HG02970 (cell line): ENCODE measurements at regions not wholly inside any gene's neighbourhood (a gene's known extent, or its start where the extent isn't known, plus 50 kb on each side); places are given as distances from the start of the nearest gene placed in this dataset.
"Not testable (repeated sequence)": the region's sequence is repeated elsewhere in the genome, so short reads cannot be mapped to it uniquely, and the experiment has no call there.

Experiments
- ATAC-seq: cut with Tn5 transposase; IDR thresholded peaks from one replicate; pipeline ENCODE4 v1.9.1; 2021; ENCODE audit warnings: mild to moderate bottlenecking, moderate library complexity, moderate number of reproducible peaks; ENCODE audit not compliant: unreplicated experiment, low FRiP score

DNA sequence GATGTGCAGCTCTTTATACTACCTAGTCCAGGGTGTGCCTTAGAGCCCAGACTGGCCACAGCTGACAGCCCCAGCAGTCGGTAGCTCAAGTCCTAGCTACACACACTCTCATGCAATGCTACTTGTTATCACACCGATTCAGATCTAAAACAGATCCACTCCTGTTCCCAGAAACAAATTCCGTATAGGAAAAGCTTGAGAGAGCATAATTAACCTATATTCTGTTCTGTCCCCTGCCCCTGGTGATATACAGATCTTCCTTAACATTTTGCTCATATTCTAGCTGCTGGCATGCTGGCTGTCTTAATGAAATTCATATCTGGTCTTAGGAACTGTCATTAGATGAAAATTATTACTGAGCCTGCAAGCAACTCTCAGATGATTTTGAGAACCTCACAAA, 204.3 kb downstream of the SOX2 start:
- no peak for ATAC-seq

DNA sequence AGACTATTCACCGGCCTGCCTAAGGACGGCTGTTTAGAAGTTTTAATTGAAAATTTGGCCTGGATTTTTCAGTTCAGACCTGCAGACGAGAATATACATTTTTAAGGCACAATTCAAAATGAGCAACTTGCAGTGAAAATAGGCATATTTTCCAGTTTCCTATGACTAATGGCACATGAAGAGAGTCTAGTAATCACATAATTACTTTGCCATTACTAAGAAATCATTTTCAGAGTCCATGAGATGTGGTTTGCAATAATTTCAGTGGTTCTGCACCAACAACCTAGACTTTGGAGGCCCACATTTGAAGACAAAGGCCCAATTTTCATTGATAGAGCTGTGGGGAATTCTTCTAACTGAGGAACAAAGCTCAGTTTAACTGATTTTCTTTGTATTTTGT, 205.3 kb downstream of the SOX2 start:
- no peak for ATAC-seq

DNA sequence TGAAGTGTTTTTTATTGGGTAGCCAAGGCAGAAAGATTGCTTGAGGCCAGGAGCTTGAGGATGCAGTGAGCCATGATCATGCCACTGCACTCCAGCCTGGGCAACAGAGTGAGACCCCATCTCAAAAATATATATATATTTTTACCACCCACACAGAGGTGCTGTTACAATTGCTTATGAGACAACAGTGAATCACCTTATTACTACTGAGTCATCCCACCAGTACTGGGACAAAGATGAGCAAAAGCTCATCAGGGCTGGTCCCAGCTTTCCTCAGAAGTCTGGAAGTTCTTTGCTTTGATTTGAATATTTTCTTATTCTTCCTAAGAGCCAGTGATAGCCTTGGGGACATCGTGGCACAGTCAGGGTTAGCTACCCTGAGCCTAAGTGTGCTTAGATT, 207.7 kb downstream of the SOX2 start:
- no peak for ATAC-seq

DNA sequence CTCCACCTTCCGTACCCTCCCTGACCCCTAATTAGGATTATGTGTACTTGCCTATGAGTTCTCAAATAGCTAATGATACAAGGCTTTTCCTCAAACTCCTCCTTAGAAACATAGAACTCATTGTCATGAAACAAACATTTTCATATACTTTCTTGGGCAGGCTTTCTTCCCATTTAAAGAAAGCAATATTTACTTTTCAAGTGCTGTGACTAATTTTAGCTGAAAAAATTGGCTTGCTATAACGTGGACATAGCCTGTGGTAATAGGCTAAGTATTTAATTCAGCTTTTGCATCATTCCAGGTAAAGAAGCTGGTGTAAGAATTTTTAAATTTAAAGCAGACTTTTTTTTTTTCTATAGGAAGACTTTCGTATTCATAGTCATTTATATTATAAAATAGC, 208.7 kb downstream of the SOX2 start:
- no peak for ATAC-seq

DNA sequence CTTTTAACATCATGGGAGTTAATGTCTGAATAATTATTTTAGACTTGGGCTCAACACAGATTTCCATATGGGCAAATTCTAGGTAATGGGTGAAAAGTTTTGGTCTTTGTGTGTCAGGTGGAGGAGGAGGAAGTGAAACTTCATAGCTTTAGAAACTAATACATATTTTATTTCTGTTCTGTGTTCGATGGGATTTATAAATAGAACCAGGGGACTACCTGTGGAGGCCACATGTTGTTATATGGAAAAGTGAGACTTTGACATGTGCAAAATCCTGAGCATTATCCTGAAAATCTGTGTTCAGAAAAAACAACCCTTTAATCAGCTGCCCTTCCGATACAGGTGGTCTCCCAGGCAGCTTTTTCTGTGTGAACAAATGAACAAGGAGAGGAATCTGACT, 209.5 kb downstream of the SOX2 start:
- peak; percentile 78 for ATAC-seq

DNA sequence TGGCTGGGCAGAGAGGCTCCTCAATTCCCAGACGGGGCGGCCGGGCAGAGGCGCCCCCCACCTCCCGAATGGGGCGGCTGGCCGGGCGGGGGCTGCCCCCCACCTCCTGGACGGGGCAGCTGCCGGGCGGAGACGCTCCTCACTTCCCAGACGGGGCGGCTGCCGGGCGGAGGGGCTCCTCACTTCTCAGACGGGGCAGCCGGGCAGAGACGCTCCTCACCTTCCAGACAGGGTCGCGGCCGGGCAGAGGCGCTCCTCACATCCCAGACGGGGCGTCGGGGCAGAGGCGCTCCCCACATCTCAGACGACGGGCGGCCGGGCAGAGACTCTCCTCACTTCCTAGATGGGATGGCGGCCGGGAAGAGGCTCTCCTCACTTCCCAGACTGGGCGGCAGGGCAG, 214.1 kb downstream of the SOX2 start:
- not testable (repeated sequence) for ATAC-seq

DNA sequence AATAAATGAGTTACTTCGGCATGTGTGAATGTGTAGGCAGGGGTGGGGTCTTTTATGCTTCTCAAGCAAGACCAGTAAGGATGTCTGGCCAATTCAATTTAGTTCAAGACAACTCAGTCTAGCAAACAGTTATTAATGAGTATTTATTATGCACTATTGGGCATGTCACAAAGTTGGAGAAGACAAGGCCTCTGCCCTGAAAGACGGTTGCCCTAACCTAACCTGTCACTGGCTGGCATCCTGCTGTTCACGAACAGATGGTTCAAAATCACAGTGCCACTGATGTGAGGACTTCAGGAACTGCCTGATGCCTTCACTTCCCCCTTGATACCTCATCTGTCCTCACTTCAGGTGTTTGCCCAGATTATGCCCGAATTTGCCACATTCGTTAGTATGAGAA, 217.8 kb downstream of the SOX2 start:
- no peak for ATAC-seq

DNA sequence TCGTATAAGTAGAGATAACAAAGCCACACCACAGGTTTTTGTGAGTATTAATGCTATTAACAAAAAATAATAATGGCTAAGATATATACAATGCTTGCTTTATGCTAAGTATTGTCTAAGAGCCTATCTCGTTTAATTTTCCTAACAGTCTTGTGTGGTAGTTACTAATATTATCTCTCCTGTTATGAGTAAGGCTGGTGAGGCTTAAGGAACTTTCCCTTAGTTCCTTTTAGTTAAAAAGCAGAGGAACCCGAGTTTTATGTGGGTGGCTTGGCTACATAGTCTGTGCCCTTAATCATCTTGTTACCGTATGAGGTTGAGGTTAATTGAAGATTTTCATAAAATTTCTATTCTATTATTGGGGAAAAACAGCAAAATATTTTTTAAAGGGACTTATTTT, 218.4 kb downstream of the SOX2 start:
- no peak for ATAC-seq

DNA sequence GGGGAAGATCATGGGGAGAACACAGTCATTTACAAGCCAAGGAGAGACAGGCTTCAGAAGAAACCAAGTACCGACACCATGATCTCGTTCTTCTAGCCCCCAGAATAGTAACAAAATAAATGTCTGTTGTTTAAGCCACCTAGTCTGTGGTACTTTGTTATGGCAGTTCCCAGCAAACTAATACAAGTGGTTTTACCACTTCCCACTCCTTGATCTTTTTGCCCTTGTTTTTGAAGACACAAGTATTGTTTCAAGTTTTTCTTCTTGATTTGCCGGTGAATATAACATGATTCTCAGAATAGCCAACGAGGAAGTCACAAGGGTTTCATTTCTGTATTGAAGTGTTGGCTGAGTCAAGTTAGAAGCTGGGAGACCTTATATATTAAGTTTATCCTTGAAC, 220.3 kb downstream of the SOX2 start:
- ATAC-seq: no peak

DNA sequence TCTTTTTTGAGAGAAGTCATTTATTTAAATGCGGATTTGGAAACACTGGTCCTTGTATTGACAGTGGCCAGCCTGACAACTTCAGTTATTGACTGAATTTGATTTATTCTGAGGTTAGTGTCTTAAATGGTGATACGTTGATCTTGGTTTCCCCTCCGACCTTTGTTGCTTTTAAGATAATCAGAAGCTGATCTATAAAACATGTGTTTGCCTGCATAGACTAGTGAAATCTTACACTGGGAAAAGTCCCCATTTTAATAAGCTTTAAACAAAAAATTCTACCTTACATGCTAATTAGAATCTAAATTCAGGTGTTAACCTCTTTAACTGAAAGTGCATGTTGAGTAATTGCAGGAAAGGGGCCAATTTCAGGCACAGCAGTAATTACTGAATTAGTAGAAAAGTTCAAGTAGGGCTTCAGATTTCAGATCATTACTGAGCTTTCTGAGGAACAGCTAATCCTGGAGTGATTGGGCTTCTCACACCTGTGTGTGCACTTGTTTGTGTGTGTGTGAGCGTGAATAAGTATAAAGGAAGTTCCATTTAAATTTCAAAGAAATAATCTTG, 221.4 kb downstream of the SOX2 start:
- ATAC-seq: no peak

DNA sequence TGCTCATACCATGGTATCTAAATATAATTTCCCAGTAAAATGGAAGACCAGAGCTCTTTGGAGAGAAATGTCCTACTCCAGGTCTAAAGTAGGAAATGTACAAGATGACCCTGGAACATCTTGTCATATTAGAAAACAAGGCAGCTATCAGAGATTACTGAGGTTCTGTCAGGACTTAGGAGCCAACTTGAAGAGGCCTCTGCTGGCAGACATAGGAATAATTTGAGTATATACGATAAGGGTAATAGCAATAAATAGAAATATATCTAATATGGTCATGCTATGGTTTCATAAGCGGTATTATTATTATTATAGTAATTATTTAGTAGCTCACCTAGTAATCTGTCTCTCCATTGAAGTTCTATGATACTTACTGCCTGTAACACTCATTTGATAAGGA, 224.2 kb downstream of the SOX2 start:
- no peak for ATAC-seq

DNA sequence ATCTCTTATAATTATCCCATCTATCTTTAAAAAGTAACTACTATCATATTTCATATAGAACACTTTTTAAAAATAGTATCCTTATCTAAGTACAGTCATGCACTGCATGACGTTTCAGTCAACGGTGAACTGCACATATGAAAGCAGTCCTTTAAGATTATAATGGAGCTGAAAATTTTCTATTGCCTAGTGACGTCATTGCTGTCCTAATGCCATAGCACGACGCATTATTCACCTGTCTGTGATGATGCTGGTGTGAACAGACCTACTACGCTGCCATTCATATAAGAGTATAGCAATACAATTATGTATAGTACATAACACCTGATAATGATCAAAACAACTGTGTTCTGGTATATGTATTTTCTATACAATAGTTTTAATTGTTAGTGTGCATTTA, 225.0 kb downstream of the SOX2 start:
- no peak for ATAC-seq

DNA sequence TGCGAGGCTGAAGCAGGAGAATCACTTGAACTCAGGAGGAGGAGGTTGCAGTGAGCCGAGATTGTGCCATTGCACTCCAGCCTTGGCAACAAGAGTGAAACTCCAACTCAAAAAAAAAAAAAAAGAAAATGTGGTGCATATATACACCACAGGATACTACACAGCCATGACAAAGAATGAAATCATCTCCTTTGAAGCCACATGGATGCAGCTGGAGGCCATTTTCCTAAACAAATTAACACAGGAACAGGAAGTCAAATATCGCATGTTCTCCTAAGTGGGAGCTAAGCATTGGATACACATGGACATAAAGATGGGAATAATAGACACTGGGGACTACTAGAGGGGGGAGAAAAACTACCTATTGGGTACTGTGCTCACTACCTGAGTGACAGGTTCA, 226.9 kb downstream of the SOX2 start:
- ATAC-seq: not testable (repeated sequence)

DNA sequence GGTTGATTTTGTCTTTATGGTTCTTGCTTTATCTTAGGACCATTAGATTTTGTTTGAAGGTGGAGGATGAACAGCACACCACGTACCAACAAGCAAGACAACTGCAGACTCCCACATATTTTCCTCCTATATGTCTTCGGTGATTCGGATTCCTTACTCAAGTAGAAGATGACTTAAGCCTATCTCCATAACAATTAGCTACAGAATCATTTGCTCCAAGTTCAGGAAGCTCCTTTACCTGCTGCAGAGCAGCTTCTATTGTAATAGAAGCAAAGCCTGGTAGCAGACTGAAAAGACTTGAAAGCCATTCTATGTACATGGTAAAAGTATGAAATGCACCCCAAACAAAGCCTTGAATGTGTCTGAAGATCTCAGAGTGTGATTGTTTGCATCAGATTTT, 229.0 kb downstream of the SOX2 start:
- no peak for ATAC-seq

DNA sequence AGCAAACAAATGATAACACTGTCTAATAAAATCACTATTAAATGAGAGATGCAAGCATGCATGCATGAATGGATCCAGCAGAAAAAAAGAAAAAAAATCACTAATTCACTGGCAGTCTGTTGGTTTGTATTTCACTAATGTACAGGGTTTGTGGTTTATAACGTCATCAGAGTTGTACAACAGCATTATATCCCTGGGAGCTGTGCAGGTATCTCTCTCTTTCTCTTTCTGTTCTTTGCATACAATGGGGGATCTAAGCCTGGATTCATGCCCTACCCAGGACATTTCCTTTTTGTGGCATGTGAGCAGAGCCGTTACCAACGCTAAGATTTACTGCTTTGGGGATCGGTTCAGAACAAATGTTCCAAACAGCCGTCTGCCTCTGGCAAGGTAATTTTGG, 229.5 kb downstream of the SOX2 start:
- ATAC-seq: no peak

DNA sequence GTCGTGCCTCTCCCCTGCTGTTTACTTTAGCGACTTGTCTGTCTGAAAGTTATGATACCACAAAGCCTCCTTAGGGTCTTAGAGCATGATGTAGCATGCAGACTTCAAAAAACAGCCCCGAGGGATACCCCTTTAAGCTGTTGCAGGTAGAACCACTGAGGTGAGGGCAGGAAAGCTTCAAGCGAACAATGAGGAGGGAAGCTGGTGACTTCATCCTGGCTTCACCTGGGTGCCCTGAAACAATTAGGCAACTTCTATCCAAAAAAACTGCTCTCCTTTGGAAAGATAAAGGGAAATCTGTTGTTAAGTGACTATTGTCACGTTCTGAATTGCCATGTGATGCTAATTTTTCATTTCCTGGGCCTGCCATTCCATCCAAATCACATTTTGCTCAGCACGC, 231.6 kb downstream of the SOX2 start:
- no peak for ATAC-seq

DNA sequence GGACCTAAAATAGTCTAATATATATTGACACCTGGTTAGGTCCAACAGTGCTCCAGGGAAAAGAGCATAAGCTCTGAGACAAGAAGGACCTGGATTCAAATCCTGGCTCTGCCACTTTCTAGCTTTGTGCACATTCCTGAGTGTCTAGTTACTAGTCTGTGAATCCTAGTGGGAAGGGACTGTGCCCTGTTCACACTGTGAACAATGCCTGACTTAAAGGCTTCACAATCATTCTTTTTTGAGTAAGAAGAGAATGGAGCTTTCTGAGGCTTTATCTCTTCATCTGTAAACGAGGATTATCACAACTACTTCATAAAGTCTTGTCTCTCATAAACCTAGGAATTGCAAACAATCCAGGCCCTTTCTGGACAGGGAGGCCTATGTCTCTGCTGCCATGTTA, 235.9 kb downstream of the SOX2 start:
- no peak for ATAC-seq

DNA sequence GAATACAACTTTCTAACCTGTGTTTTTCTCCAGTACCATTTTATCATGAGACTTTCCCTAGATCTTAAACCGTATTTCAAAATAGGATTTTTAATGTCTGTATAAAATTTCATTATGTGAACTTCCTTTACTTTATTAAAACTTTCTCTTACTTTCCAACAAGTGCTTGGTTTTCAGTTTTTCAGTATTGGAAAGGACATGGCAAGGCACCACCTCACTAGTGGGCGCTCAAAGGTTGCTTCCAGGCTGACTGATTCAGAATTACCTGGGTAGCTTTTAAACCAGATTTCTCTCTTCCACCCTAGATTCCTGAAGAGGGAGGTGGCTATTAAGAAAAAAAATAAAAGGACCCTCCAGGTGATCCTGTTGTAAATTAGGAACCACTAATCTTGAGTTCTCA, 236.6 kb downstream of the SOX2 start:
- ATAC-seq: no peak

DNA sequence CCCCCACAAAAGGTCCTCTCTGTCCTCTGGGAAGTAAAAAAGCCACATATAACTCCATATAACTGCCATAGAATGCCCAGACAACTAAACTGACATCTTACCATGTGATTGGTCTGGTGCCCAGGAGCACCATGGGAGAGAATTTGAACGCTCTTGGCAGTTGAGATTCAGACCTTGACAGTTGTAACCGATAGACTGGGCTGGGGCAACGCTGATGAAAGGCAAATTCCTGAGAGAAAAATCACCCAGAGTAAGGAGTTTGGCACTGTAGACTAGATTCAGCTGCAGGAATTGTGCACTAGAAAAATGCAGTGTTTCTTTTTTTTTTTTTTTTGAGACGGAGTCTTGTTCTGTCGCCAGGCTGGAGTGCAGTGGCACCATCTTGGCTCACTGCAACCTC, 240.5 kb downstream of the SOX2 start:
- ATAC-seq: no peak

DNA sequence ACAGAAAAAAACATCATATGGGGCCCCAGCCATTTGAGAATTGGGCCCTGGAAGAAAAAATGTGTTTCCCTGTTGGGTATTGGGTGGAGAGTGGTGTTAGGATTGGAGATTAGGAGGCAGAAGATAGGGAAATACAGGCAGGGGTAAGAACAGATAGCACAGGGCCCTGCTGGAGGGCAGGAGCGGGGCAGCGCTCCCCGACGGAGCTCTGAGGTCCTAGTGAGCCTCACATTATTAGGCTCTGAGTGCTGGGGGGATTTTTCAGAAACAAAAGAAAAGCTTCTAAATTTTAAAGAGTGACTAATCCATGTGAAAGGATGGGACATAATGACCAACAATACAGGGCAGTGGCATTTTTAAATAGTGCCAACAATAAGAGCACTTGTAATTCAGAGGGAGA, 241.2 kb downstream of the SOX2 start:
- ATAC-seq: no peak

DNA sequence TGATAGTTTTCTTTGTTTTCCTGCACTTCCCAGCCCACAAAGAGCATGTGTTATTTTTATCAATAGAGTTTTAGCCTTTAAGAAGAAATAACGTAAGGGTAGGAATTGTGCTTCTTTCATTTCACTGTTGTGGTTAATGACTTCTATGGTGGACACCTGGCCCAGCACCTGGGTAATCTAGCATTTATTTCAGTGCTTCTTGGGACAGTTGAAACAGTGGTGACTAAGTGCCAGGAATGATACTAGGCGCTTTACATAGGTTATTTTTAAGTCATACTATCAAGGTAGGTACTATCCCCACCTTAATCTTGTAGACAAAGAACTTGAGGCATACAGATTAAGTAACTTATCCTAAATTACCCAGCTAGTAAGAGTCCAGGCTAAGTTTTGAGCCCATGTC, 243.8 kb downstream of the SOX2 start:
- no peak for ATAC-seq

DNA sequence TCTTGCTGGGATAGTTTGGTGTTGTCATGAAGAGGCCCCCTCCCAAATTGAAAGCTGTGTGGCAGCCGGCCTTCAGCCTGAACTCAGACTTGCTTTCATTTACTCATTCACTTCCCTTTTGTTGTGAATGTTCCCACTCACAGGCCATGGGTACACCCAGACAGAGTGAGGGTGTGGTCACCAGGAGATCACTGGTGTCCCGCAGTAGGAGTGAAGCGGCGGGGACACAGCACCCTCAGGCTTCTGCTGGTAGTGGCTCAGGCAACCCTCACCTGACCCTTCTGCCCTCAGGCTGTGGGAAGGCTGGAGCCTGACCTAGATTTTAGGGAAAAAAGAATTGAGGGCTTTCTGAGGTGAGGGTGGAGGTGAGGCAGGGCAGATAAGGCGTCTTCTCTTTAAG, 244.4 kb downstream of the SOX2 start:
- no peak for ATAC-seq

DNA sequence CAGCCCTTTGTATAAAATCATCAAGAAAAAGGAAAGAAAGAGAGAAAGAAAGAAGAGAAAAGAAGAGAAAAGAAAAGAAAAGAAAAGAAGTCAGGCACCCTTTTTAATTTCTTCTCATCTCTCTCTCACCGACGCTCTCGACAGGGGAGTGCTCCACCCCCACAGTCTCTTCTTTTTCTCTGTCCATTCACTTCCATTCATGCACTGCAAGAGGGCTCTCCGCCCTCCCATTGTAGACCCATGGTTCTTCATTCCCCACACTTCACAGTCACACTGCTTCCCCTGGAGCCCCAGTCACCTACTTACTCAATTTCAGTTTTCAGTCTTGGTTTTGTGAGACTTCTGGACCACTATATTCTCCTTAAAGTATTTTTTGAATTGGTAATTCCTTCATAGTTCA, 254.7 kb downstream of the SOX2 start:
- no peak for ATAC-seq
